HG03442 (cell line): ENCODE measurements at regions not wholly inside any gene's neighbourhood (a gene's known extent, or its start where the extent isn't known, plus 50 kb on each side); places are given as distances from the start of the nearest gene placed in this dataset.
"Not testable (repeated sequence)": the region's sequence is repeated elsewhere in the genome, so short reads cannot be mapped to it uniquely, and the experiment has no call there.

Experiments
- ATAC-seq: cut with Tn5 transposase; IDR thresholded peaks from one replicate; pipeline ENCODE4 v1.9.1; 2021; ENCODE audit warnings: mild to moderate bottlenecking, moderate library complexity; ENCODE audit not compliant: unreplicated experiment

DNA sequence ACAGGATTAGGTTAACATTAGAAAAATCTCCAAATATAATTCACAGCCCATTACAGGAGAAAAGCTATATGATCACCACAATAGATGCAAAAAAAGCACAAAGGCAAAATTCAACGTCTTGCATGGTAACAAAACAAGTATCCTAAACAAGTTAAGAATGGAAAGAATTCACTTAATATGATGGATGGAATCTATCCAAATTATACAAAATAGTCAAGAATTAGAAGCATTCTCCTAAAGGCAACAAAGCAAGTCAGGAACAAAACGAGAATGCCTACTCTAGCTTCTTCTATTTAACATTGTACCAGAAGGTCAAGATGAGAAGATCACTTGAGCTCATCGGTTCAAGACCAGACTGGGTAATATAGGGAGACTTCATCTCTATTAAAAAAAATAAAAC lies 442.8 kb downstream of the SETD4 start:
- no peak for ATAC-seq

DNA sequence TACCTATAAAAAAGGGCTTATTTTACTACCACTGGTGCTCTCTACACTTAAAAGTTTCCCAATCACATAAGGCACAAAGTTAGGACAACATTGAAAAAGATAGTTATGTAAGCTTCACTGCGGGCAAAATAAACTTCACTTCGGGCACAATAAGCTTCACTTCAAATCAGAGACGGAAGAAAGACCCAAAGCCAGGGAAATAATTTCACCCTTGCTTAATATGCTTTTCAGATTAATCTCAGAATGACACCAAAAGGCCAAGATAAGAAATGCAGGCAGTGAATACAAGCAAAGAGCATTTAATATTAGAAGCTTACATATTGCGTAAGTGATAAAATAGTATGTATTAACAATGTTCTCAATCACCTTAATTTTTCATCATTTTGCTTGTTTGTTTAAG lies 444.2 kb downstream of the SETD4 start:
- no peak for ATAC-seq

DNA sequence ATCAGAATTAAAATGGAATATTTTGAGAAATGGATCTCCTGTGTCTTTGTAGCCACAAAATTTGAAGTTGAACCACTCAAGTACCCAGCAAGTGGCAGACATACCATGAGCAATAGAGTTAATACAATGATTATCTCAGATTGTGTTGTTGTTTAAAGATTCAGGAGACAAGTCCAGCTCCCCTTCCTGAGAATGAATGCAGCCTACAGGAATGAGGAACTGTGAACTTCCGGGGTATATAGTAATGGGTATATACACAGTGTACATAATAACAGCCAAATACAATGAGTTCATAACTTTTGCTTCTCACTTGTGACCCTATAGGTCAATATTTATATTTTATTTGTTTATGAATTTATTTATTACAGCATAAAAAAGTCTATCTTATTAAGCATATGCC lies 445.0 kb downstream of the SETD4 start:
- ATAC-seq: no peak

GRCh38 chr21:35614396-35614921 lies 445.9 kb downstream of the SETD4 start:
- no peak for ATAC-seq

- no peak for ATAC-seq
Measured at GRCh38 chr21:35611708-35612132, 448.6 kb downstream of the SETD4 start.

DNA sequence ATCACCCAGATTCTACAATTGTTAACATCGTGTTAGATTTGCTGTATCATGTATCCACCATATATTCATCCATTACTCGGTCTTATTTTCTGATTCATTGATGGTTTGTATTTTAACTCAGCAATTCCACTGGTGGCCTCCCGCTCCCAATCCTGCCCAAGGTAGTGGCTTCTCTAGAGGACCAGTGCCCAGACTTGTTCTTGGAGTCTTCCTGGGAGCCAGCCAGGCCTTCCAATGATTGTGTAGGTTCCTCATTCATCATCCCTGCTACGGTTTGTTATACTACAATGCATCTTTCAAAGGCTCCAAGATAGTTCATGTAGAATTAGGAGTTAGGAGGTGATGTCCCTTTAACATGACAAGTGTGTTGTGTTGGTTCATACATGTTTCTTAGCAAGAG lies 451.1 kb downstream of the SETD4 start:
- no peak for ATAC-seq

- ATAC-seq: no peak
Measured at GRCh38 chr21:35607406-35607805, 452.9 kb downstream of the SETD4 start.

- no peak for ATAC-seq
Measured at GRCh38 chr21:35606578-35606977, 453.7 kb downstream of the SETD4 start.

DNA sequence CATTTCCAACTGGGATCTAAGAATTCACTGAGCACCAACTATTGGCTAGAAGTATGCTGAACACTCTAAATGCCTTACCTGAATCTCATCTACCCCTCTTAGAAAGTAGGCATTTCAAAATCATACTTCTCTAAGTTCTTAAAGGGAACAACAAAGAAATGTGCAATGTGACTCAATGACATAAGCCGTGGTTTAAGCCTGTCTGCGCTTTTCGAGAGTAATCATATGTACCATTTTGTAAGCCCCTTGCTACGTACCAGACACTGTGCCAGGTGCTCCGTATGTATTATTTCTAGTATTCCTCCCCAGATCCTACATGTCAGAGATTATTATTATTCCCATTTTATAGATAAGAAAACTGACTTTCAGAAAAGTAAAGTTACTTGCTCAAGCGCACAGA lies 454.2 kb downstream of the SETD4 start:
- ATAC-seq: no peak

- no peak for ATAC-seq
Measured at GRCh38 chr21:35603494-35603893, 456.8 kb downstream of the SETD4 start.

DNA sequence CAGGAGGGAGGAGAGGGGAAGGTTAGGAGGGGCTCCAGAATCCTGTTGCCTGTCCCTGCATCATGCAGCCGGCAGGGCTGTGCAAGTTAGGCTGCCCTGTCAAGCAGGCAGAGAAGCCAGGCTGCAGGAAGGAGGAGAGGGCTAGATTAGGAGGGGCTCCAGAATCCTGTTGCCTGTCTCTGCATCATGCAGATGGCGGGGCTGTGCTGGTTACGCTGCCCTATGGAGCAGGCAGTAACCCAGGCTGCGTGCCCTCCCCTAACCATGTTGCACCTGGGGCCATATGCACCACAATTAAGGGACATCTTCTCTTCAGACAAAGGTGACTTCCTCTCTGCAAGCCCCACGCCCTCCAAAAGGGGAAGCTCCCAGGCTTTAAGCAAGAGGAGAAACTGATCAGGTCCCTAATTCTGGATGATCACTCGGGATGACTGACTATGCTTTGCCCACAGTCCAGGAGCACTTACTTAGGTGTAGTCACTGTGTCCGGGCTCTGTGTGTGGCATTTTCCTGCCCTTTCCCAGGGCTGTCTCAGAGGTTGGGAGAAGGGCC lies 457.4 kb downstream of the SETD4 start:
- no peak for ATAC-seq

DNA sequence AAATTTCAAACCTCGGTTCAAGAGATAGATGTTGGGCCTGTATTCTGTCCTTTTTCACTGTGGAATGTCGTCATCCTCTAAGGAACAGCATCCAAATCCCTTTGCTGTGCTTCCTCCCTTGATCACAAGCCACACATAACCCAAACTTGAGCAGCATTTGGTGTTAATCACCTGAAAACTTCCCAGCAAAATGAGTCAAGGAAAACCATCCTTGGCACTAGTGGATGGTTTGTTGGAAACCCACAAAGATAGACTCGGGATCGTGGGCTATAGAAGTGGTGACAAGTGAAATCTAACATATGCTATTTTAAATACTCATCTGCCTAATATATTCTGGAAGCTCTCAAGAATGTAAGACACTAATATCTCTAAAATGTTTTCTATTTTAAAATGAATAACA lies 459.1 kb downstream of the SETD4 start:
- ATAC-seq: no peak

DNA sequence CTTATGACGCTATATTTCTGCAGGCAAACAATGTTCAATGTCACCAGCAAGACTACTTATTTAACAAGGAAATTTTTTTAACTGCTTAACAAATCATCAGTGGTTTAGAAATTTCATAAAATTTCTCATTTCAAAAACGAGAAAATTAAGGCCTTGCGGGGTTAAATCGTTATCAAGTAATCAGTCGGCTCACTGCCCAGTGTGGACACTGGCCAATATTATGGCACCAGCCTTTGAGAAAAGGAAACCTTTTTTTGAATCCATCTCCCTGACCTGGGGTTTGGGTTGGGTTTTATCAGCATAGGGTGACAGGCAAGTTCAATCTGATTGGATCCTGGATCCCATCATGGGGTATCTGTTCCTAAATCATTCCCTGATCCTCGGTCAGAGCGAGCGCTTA lies 461.2 kb downstream of the SETD4 start:
- no peak for ATAC-seq

DNA sequence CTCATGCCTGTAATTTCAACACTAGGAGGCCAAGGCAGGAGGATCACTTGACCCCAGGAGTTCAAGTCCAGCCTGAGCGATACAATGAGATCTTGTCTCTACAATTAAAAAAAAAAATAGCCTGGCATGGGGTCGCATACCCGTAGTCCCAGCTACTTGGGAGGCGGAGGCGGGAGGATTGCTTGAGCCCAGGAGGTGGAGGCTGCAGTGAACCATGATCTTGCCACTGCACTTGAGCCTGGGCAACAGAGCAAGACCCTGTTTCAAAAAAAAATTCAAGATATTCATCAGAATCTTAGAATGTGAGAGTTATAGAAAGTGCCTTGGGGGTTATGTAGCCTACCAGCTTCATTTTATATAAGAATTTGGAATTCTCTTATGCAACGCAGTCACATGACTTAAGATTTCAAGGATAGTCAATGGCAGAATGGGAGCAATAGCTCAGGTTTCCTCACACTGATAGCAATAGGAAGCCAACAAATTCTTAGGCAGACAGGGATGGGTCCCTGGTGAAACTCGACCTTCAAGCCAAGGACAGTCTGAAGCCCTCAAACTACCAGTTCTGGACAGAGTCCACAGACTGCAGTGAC lies 462.5 kb downstream of the SETD4 start:
- ATAC-seq: no peak

- no peak for ATAC-seq
Measured at GRCh38 chr21:35594905-35595304, 465.4 kb downstream of the SETD4 start.

DNA sequence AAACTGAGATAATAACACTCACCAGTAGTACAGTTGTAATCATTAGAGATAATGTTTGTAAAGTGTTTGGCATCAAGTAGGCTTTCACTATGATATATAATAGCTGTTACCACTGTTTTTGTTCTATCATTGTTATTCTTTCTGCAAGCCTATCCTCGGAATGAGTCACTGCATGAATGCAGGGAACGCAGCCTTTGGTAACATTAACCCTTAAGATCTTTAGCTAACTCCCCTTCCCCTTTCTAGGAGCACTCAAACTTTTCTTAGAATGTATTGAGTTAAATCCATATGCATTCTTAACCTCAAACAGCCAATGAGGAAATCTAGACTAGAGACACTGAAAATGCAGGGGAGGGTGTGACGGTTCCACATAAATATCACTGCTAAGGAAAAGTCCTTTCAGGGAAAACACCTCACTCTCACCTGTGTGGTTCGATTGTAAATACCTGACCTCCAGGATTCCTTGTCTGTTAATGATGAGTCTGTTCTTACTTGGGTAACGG lies 467.3 kb downstream of the SETD4 start:
- no peak for ATAC-seq

DNA sequence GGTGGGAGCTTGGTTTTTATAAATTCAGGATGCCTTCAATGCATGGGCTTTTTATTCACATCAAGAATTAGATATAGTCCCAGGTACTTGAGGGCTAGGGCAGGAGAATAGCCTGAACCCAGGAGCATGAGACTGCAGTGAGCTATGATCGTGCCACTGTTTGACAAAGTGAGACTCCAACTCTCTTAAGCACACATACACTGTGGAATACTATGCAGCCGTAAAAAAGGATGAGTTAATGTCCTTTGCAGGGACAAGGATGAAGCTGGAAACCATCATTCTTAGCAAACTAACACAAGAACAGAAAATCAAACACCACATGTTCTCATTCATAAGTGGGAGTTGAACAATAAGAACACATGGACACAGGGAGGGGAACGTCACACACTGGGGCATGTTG lies 470.0 kb downstream of the SETD4 start:
- ATAC-seq: not testable (repeated sequence)

- no peak for ATAC-seq
Measured at GRCh38 chr21:35587841-35588380, 472.4 kb downstream of the SETD4 start.

DNA sequence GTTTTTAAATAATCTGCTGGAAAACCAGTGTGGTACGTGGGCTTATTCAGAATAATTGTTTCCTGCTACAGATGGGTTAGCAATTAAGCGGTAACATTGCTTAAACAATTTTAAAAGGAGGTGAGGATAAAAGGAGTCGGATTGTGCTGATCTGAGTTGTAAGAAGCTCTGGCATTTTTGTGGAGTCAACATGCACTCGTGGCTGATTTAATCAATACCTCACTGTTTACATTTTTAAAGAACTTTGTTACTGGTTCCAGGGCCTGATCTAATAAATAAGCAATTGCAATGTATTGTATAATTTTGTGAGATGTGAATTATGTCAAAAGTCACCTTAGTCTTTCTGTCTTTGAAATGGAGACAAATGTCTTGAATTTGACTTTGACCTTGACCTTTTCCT lies 474.0 kb downstream of the SETD4 start:
- ATAC-seq: no peak

GRCh38 chr21:35585878-35586277 lies 474.4 kb downstream of the SETD4 start:
- ATAC-seq: no peak

GRCh38 chr21:35585155-35585554 lies 475.2 kb downstream of the SETD4 start:
- no peak for ATAC-seq

GRCh38 chr21:35583566-35584216 lies 476.6 kb downstream of the SETD4 start:
- no peak for ATAC-seq
